Stomach (tissue), 4 donors: ENCODE measurements at regions not wholly inside any gene's neighbourhood (a gene's known extent, or its start where the extent isn't known, plus 50 kb on each side); places are given as distances from the start of the nearest gene placed in this dataset.

ENCODE experiments used
- POLR2AphosphoS5 ChIP-seq, 3 donors: sonication (generic); formaldehyde crosslinking; IDR thresholded peaks; one replicate each; pipeline ENCODE4 v1.6.1; 2016; ENCODE audit warnings: antibody characterized with exemption in 3 of 3
- TF ChIP-seq, protein P1 (sequence below), 7 experiments: fragments of 450-650 bp in 4 of 7; fragments of 200-600 bp in 3 of 7; sonication (generic) in 3 of 7; IDR thresholded peaks; one replicate each; pipeline ENCODE4 v1.5.1; 2016 to 2019; ENCODE audit warnings: antibody characterized with exemption in 7 of 7, control low read depth in 2 of 7, mild to moderate bottlenecking in 1 of 7

- TF ChIP-seq, protein P1, sequence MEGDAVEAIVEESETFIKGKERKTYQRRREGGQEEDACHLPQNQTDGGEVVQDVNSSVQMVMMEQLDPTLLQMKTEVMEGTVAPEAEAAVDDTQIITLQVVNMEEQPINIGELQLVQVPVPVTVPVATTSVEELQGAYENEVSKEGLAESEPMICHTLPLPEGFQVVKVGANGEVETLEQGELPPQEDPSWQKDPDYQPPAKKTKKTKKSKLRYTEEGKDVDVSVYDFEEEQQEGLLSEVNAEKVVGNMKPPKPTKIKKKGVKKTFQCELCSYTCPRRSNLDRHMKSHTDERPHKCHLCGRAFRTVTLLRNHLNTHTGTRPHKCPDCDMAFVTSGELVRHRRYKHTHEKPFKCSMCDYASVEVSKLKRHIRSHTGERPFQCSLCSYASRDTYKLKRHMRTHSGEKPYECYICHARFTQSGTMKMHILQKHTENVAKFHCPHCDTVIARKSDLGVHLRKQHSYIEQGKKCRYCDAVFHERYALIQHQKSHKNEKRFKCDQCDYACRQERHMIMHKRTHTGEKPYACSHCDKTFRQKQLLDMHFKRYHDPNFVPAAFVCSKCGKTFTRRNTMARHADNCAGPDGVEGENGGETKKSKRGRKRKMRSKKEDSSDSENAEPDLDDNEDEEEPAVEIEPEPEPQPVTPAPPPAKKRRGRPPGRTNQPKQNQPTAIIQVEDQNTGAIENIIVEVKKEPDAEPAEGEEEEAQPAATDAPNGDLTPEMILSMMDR (IDR thresholded peaks at IDR 0.05) = no peak
- no peak for TF ChIP-seq POLR2AphosphoS5 (IDR thresholded peaks at IDR 0.05)
Measured at GRCh38 chr9:79862921-79863890, 291.4 kb downstream of the TLE4 start.
